ENCODE measurements at regions not wholly inside any gene's neighbourhood (a gene's known extent, or its start where the extent isn't known, plus 50 kb on each side); places are given as distances from the start of the nearest gene placed in this dataset.

DNA sequence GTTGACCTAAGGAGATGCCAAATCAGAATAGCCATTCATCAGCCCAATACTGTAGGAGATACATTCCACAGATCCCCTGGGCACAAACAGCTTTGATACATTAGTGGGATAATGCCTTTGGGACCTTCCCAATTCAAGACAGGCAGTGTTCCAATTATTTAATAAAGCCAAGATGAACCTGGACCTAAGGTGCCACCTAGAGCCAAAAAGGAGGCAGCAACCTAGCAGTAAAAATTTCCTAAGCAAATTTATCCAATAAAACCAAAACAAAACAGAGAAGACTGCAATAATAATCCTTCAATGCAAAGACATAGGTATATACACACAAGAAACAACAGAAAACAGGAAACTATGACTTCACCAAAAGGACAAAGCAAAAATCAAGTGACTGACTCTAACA, 253.0 kb downstream of the HINT1 start:
- TF ChIP-seq, protein P1, sequence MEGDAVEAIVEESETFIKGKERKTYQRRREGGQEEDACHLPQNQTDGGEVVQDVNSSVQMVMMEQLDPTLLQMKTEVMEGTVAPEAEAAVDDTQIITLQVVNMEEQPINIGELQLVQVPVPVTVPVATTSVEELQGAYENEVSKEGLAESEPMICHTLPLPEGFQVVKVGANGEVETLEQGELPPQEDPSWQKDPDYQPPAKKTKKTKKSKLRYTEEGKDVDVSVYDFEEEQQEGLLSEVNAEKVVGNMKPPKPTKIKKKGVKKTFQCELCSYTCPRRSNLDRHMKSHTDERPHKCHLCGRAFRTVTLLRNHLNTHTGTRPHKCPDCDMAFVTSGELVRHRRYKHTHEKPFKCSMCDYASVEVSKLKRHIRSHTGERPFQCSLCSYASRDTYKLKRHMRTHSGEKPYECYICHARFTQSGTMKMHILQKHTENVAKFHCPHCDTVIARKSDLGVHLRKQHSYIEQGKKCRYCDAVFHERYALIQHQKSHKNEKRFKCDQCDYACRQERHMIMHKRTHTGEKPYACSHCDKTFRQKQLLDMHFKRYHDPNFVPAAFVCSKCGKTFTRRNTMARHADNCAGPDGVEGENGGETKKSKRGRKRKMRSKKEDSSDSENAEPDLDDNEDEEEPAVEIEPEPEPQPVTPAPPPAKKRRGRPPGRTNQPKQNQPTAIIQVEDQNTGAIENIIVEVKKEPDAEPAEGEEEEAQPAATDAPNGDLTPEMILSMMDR (IDR thresholded peaks at IDR 0.05): no peak
- TF ChIP-seq EP300 (IDR thresholded peaks at IDR 0.05) (no peak), POLR2A (IDR thresholded peaks at IDR 0.05) (no peak), POLR2AphosphoS5 (IDR thresholded peaks at IDR 0.05) (no peak)
